DOHH2 (cell line): ENCODE measurements at regions not wholly inside any gene's neighbourhood (a gene's known extent, or its start where the extent isn't known, plus 50 kb on each side); places are given as distances from the start of the nearest gene placed in this dataset.

Source experiments
- H3F3A ChIP-seq: fragments of 200-600 bp; sonication (generic), shearing (Covaris generic); 2 replicates; pipeline ENCODE4 v1.6.0; 2016; ENCODE audit warnings: antibody characterized with exemption, mild to moderate bottlenecking; ENCODE audit not compliant: control insufficient read depth, insufficient read depth
- H3K27ac ChIP-seq: fragments of 200-600 bp; sonication (generic); 2 replicates; pipeline ENCODE4 v1.5.1; 2014; ENCODE audit warnings: low read depth, mild to moderate bottlenecking, low read length, moderate library complexity
- H3K27me3 ChIP-seq: fragments of 200-600 bp; sonication (generic); 2 replicates; pipeline ENCODE4 v1.6.1; 2014; ENCODE audit warnings: mild to moderate bottlenecking, low read length, mixed read lengths; ENCODE audit not compliant: control insufficient read depth
- H3K36me3 ChIP-seq: fragments of 200-600 bp; sonication (generic); 2 replicates; pipeline ENCODE4 v1.6.1; 2014; ENCODE audit warnings: mild to moderate bottlenecking, low read length, moderate library complexity, mixed read lengths; ENCODE audit not compliant: control insufficient read depth
- H3K4me1 ChIP-seq: fragments of 200-600 bp; sonication (generic); 2 replicates; pipeline ENCODE4 v1.6.1; 2014; ENCODE audit warnings: mild to moderate bottlenecking, low read length, mixed read lengths; ENCODE audit not compliant: control insufficient read depth
- H3K4me2 ChIP-seq: fragments of 200-600 bp; sonication (generic); 2 replicates; pipeline ENCODE4 v1.6.0; 2014; ENCODE audit warnings: mild to moderate bottlenecking, low read length, moderate library complexity
- H3K4me3 ChIP-seq: fragments of 200-600 bp; sonication (generic); 2 replicates; pipeline ENCODE4 v1.5.1; 2014; ENCODE audit warnings: mild to moderate bottlenecking, low read length, mixed read lengths
- H3K79me2 ChIP-seq: fragments of 200-600 bp; sonication (generic); 2 replicates; pipeline ENCODE4 v1.6.1; 2014; ENCODE audit warnings: mild to moderate bottlenecking, low read length, mixed read lengths; ENCODE audit not compliant: control insufficient read depth
- H3K9me2 ChIP-seq: fragments of 200-600 bp; sonication (generic); replicated peaks from 2 replicates; pipeline ENCODE4 v1.6.1; 2014; ENCODE audit warnings: mild to moderate bottlenecking, low read length, mixed read lengths; ENCODE audit not compliant: control insufficient read depth
- H3K9me3 ChIP-seq: fragments of 200-600 bp; sonication (generic); 2 replicates; pipeline ENCODE4 v1.6.1; 2014; ENCODE audit warnings: antibody characterized with exemption, low read length, mixed read lengths; ENCODE audit not compliant: control insufficient read depth, insufficient read depth
- H4K20me1 ChIP-seq: fragments of 200-600 bp; sonication (generic); 2 replicates; pipeline ENCODE4 v1.6.0; 2014; ENCODE audit warnings: low read depth, mild to moderate bottlenecking, antibody characterized with exemption, low read length, moderate library complexity; ENCODE audit not compliant: control insufficient read depth, insufficient read depth
- CTCF ChIP-seq: fragments of 200-600 bp; sonication (generic); IDR thresholded peaks from one replicate; pipeline ENCODE4 v1.5.1; 2014; ENCODE audit warnings: antibody characterized with exemption, mild to moderate bottlenecking, low read depth, low read length; ENCODE audit not compliant: poor library complexity, severe bottlenecking
- EZH2phosphoT487 ChIP-seq: fragments of 200-600 bp; sonication (generic); IDR thresholded peaks from 2 replicates; pipeline ENCODE4 v1.6.1; 2017; ENCODE audit warnings: borderline replicate concordance, mild to moderate bottlenecking, antibody characterized with exemption, low read length, moderate library complexity, mixed read lengths

- no peaks in the 10 kb centered on the region for H3K9me3 ChIP-seq
- H3K27ac ChIP-seq, result no peak overlapping the region
- no peaks in the 10 kb centered on the region for H4K20me1 ChIP-seq
- H3K4me3 ChIP-seq, result no peak overlapping the region
- H3K4me2 ChIP-seq, result no peak overlapping the region
- H3K9me2 ChIP-seq, result no peaks in the 10 kb centered on the region
- H3K79me2 ChIP-seq, result no peaks in the 10 kb centered on the region
- no peaks in the 10 kb centered on the region for H3K27me3 ChIP-seq
- H3K4me1 ChIP-seq, result no peaks in the 10 kb centered on the region
- no peaks in the 10 kb centered on the region for H3F3A ChIP-seq
- no peak for TF ChIP-seq CTCF
- no peak for TF ChIP-seq EZH2phosphoT487
- H3K36me3 ChIP-seq, result no peaks in the 10 kb centered on the region
Measured at GRCh38 chr20:63086421-63087235, 79.9 kb upstream of the BHLHE23 start.

GRCh38 chr20:63085151-63085861 is 78.5 kb upstream of the BHLHE23 start:
- Histone ChIP-seq H3K36me3 (no peaks in the 10 kb centered on the region), H3F3A (no peaks in the 10 kb centered on the region), H3K9me3 (no peaks in the 10 kb centered on the region), H4K20me1 (no peaks in the 10 kb centered on the region), H3K4me2 (no peak overlapping the region), H3K79me2 (no peaks in the 10 kb centered on the region), H3K27ac (no peak overlapping the region), H3K9me2 (no peaks in the 10 kb centered on the region), H3K4me1 (no peaks in the 10 kb centered on the region), H3K27me3 (no peaks in the 10 kb centered on the region), H3K4me3 (no peak overlapping the region)
- TF ChIP-seq CTCF, result no peak
- TF ChIP-seq EZH2phosphoT487, result no peak

- H3K4me2 ChIP-seq, result no peak overlapping the region
- no peaks in the 10 kb centered on the region for H3K79me2 ChIP-seq
- H3K4me3 ChIP-seq, result no peak overlapping the region
- H3K36me3 ChIP-seq, result no peaks in the 10 kb centered on the region
- no peak for TF ChIP-seq CTCF
- no peak for TF ChIP-seq EZH2phosphoT487
- H4K20me1 ChIP-seq, result no peaks in the 10 kb centered on the region
- no peaks in the 10 kb centered on the region for H3K9me3 ChIP-seq
- no peaks in the 10 kb centered on the region for H3K4me1 ChIP-seq
- H3K27ac ChIP-seq, result no peak overlapping the region
- no peaks in the 10 kb centered on the region for H3K9me2 ChIP-seq
- no peaks in the 10 kb centered on the region for H3F3A ChIP-seq
- H3K27me3 ChIP-seq, result no peaks in the 10 kb centered on the region
Measured at GRCh38 chr20:63084563-63084927, 77.8 kb upstream of the BHLHE23 start.
